GM18519 (cell line): ENCODE measurements at regions not wholly inside any gene's neighbourhood (a gene's known extent, or its start where the extent isn't known, plus 50 kb on each side); places are given as distances from the start of the nearest gene placed in this dataset.

Experiments used
- ATAC-seq: cut with Tn5 transposase; IDR thresholded peaks from one replicate; pipeline ENCODE4 v1.9.1; 2021; ENCODE audit warnings: mild to moderate bottlenecking, moderate library complexity; ENCODE audit not compliant: unreplicated experiment, low FRiP score

GRCh38 chr11:8325591-8326304 lies 62.1 kb upstream of the LMO1 start:
- ATAC-seq = no peak

DNA sequence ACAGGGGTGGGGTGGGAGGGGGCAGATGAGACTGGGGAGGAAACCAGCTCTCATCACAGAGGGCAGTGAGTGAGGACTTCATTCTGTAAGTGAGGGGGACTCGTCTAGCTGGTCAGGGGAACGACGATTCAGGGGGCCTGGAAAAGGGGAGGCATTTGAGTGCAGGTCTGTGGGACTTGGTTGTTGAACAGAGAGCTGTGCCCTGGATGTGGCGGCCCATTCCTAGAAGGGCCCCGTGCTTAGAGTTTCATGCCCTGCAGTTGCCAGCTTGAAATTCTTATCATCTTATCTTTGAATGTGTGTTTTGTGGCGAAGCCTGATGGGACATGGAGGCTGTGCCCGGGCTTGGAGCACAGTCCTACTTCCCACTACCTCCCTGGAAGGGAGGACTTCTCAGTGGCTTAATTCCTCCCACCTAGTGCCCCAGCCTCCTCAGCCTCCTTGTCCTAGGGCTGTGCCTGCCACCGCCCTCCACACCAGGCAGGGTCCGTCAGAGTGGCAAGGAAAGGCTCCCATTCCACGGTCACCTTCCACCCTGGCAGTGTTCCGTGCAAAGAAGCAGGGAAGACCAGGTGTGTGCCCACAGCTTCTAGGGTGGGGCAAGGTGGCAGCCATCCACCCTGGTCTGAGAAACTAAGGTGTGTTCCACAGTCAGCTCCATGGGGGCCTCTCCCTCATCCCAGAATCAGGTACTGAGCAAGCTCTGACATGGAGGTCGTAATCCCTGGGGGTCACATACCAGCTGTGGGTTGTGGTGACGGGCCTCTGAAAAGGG lies 59.7 kb upstream of the LMO1 start:
- no peak for ATAC-seq

- no peak for ATAC-seq
These were observed 58.2 kb upstream of the LMO1 start for GRCh38 chr11:8321876-8322275.

DNA sequence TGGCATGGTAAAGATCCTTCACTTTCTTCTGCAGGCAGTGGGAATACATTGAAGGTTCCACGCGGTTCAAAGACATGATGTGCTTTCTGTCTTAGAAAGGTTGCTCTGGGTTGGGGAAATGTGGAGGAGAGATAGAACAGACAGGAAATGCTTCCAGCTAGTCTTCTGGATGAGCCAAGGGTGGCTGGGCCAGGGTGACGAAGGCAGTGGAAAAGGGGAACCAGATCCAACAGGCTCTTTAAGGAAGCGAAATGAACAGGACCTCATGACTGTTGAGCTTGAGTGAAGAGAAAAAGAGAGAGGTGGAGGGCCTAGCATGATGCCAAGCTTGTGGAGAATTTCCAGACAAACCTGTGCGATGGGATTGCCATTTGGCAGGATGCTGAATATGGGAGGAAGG lies 56.4 kb upstream of the LMO1 start:
- no peak for ATAC-seq

GRCh38 chr11:8318536-8318935 lies 54.9 kb upstream of the LMO1 start:
- no peak for ATAC-seq

DNA sequence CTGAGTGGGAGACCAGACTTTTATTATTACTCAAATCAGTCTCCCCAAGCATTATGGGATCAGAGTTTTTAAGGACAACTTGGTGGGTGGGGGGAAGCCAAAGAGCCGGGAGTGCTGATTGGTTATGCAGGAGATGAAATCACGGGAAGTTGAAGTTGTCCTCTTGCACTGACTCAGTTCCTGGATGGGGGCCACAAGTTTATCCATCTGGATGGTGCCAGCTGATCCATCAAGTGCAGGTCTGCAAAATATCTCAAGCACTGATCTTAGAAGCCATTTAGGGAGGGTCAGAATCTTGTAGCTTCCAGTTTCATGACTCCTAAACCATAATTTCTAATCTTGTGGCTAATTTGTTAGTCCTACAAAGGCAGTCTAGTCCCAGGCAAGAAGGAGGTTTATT lies 53.5 kb upstream of the LMO1 start:
- ATAC-seq = no peak

- no peak for ATAC-seq
These were observed 52.3 kb upstream of the LMO1 start for GRCh38 chr11:8315954-8316353.

DNA sequence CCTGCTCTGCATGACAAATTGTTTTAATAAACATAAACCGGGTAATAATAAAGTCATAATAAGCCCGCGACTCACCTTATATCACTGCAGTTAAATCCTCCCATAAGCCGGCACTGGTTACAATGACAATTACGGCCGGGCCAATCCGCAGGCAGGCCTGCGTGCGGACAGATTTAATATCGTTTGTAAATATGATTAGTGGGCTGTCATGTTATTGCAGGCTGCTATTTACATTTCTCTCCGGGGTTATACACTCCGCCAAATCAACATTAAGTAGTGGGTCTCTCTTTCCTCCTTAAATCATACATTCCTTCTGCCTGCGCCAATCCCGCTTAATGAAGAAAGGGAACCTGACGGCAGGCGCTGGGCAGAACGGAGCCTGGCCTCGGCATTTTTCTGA lies 51.8 kb upstream of the LMO1 start:
- ATAC-seq = no peak

- no peak for ATAC-seq
These were observed 51.2 kb upstream of the LMO1 start for GRCh38 chr11:8314916-8315315.

GRCh38 chr11:8313504-8314090 lies 49.9 kb upstream of the LMO1 start:
- ATAC-seq = no peak
